ENCODE measurements at regions not wholly inside any gene's neighbourhood (a gene's known extent, or its start where the extent isn't known, plus 50 kb on each side); places are given as distances from the start of the nearest gene placed in this dataset.
A peak's percentile ranks its signal among the peaks of the same experiment; 100 is the strongest.
"Not testable (repeated sequence)": the region's sequence is repeated elsewhere in the genome, so short reads cannot be mapped to it uniquely, and the experiment has no call there.

DNA sequence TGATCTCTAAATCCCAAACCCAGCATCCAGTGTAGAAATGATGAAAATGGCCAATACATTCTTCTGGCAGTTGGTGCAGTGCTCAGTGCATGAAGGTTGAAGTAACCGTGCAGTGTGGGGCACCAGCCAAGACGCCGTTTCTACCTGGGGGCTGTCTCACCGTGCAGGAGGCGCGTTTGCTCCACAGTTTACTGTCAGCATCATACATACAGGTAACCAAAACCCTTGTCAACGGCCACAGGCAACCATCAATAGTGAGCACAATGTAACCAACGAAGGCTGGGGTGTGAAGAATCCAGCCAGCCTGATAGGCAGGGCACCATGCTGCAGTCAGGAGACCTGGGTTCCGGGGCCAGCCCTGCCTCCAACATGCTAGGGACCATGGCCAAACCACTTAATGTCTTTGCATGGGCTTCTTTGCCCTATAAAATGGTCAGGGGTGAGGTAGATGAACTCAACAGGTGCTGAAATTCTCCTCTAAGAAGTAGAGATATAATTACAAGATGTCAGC lies 127.5 kb upstream of the ID2 start:
- no peaks in the 10 kb centered on the region for H3K27me3 ChIP-seq
- no peaks in the 10 kb centered on the region for H3K36me3 ChIP-seq
- H3K27ac ChIP-seq: no peak overlapping the region
- intact Hi-C loops (cut with DNase I; ENCODE audit: low total_unique reads) (no loop called here), in situ Hi-C loops (cut with MboI; ENCODE audit: low sequenced_read_pairs in 4 of 4) (no loop called here)
- H3K4me3 ChIP-seq: no peak overlapping the region
- DNase-seq (peak in 1 of 2 donors; percentile 5), ATAC-seq (no peak)
- no peaks in the 10 kb centered on the region for H3K9me3 ChIP-seq
- H3K4me1 ChIP-seq: no peaks in the 10 kb centered on the region
- TF ChIP-seq, protein P1, sequence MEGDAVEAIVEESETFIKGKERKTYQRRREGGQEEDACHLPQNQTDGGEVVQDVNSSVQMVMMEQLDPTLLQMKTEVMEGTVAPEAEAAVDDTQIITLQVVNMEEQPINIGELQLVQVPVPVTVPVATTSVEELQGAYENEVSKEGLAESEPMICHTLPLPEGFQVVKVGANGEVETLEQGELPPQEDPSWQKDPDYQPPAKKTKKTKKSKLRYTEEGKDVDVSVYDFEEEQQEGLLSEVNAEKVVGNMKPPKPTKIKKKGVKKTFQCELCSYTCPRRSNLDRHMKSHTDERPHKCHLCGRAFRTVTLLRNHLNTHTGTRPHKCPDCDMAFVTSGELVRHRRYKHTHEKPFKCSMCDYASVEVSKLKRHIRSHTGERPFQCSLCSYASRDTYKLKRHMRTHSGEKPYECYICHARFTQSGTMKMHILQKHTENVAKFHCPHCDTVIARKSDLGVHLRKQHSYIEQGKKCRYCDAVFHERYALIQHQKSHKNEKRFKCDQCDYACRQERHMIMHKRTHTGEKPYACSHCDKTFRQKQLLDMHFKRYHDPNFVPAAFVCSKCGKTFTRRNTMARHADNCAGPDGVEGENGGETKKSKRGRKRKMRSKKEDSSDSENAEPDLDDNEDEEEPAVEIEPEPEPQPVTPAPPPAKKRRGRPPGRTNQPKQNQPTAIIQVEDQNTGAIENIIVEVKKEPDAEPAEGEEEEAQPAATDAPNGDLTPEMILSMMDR (IDR thresholded peaks at IDR 0.05 in 4 of 5, conservative IDR thresholded peaks at IDR 0.05 in 1 of 5): no peak
- no peak for TF ChIP-seq POLR2A (IDR thresholded peaks at IDR 0.05)

GRCh38 chr2:8555543-8555942 lies 126.3 kb upstream of the ID2 start:
- Histone ChIP-seq H3K27me3 (no peaks in the 10 kb centered on the region), H3K9me3 (no peaks in the 10 kb centered on the region), H3K27ac (no peak overlapping the region), H3K36me3 (no peaks in the 10 kb centered on the region), H3K4me1 (no peaks in the 10 kb centered on the region), H3K4me3 (no peak overlapping the region)
- TF ChIP-seq POLR2A (IDR thresholded peaks at IDR 0.05): no peak
- TF ChIP-seq, protein P1 (IDR thresholded peaks at IDR 0.05 in 4 of 5, conservative IDR thresholded peaks at IDR 0.05 in 1 of 5): no peak
- in situ Hi-C loops (cut with MboI; ENCODE audit: low sequenced_read_pairs in 4 of 4) (no loop called here), intact Hi-C loops (cut with DNase I; ENCODE audit: low total_unique reads) (no loop called here)
- DNase-seq (no peak), ATAC-seq (no peak)

GRCh38 chr2:8558096-8558495 lies 123.8 kb upstream of the ID2 start:
- ATAC-seq (no peak), DNase-seq (peak in 1 of 2 donors; percentile 1)
- Histone ChIP-seq H3K27me3 (no peaks in the 10 kb centered on the region), H3K4me1 (no peaks in the 10 kb centered on the region), H3K9me3 (no peaks in the 10 kb centered on the region), H3K27ac (no peak overlapping the region), H3K36me3 (no peaks in the 10 kb centered on the region), H3K4me3 (no peak overlapping the region)
- in situ Hi-C loops (cut with MboI; ENCODE audit: low sequenced_read_pairs in 4 of 4): no loop called here
- intact Hi-C loops (cut with DNase I; ENCODE audit: low total_unique reads): no loop called here
- TF ChIP-seq POLR2A (IDR thresholded peaks at IDR 0.05): no peak
- TF ChIP-seq, protein P1 (IDR thresholded peaks at IDR 0.05 in 4 of 5, conservative IDR thresholded peaks at IDR 0.05 in 1 of 5): no peak

- Histone ChIP-seq H3K4me3 (no peak overlapping the region), H3K9me3 (no peaks in the 10 kb centered on the region), H3K4me1 (no peaks in the 10 kb centered on the region), H3K36me3 (no peaks in the 10 kb centered on the region), H3K27me3 (no peaks in the 10 kb centered on the region), H3K27ac (no peak overlapping the region)
- in situ Hi-C loops (cut with MboI; ENCODE audit: low sequenced_read_pairs in 4 of 4) (no loop called here), intact Hi-C loops (cut with DNase I; ENCODE audit: low total_unique reads) (no loop called here)
- ATAC-seq (no peak), DNase-seq (no peak)
- no peak for TF ChIP-seq POLR2A (IDR thresholded peaks at IDR 0.05)
- TF ChIP-seq, protein P1 (IDR thresholded peaks at IDR 0.05 in 4 of 5, conservative IDR thresholded peaks at IDR 0.05 in 1 of 5): no peak
These were observed 122.9 kb upstream of the ID2 start for GRCh38 chr2:8558956-8559355.

- intact Hi-C loops (cut with DNase I; ENCODE audit: low total_unique reads) (no loop called here), in situ Hi-C loops (cut with MboI; ENCODE audit: low sequenced_read_pairs in 4 of 4) (no loop called here)
- TF ChIP-seq POLR2A (IDR thresholded peaks at IDR 0.05): no peak
- TF ChIP-seq, protein P1 (IDR thresholded peaks at IDR 0.05 in 4 of 5, conservative IDR thresholded peaks at IDR 0.05 in 1 of 5): no peak
These were observed 122.1 kb upstream of the ID2 start for GRCh38 chr2:8559805-8560204.

GRCh38 chr2:8561692-8562091 lies 120.2 kb upstream of the ID2 start:
- H3K4me1 ChIP-seq; H3K27ac ChIP-seq; H3K27me3 ChIP-seq; DNase-seq; H3K9me3 ChIP-seq; intact Hi-C loops (cut with DNase I; ENCODE audit: low total_unique reads); in situ Hi-C loops (cut with MboI; ENCODE audit: low sequenced_read_pairs in 4 of 4); H3K4me3 ChIP-seq; ATAC-seq; H3K36me3 ChIP-seq: not testable (repeated sequence)

More at GRCh38 chr2:8559805-8560204, 122.1 kb upstream of the ID2 start:
- H3K27me3 ChIP-seq: no peaks in the 10 kb centered on the region
- DNase-seq (no peak), ATAC-seq (no peak)
- H3K36me3 ChIP-seq: no peaks in the 10 kb centered on the region
- no peaks in the 10 kb centered on the region for H3K9me3 ChIP-seq
- H3K27ac ChIP-seq: no peak overlapping the region
- H3K4me3 ChIP-seq: no peak overlapping the region
- no peaks in the 10 kb centered on the region for H3K4me1 ChIP-seq
